Nucleus accumbens (tissue), 56 donors: ENCODE measurements at regions not wholly inside any gene's neighbourhood (a gene's known extent, or its start where the extent isn't known, plus 50 kb on each side); places are given as distances from the start of the nearest gene placed in this dataset.

Experiments used
- DNase-seq, 56 donors: peaks; one replicate each; lab custom pipeline; 2025; lab: John Stamatoyannopoulos, UW

DNA sequence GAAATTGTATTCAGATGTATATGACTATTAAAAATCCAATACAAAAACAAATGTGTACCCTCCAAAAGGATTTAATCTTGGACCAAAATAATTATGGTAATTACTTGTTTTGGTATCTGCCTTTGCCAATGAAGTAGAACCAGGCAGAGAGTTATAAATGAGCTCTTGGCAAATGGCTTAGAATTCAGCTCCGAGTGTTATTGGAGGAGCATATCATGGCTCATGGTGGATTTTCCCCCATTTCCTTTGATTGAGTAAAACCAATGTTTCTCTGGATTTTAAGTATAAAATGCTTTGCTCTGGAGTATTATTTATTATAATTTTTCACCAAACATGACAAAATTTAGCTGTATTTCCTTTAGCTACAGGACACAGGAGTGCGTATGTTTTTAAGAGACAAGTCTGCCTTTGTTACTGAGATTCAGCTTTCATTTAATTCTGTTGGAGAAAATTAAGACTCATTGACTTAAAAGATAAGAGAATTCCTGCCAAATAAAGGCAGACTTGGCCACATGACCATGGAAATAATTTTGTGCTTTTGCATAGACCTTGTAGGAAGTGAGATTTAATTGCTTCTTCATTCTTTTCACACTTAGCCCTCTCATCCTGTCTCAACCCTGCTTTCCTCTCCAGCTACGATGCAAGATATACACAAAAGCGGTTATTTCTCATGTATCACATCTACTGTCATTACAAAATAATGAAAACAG lies 281.0 kb upstream of the SOX11 start:
- DNase-seq: no peak

DNA sequence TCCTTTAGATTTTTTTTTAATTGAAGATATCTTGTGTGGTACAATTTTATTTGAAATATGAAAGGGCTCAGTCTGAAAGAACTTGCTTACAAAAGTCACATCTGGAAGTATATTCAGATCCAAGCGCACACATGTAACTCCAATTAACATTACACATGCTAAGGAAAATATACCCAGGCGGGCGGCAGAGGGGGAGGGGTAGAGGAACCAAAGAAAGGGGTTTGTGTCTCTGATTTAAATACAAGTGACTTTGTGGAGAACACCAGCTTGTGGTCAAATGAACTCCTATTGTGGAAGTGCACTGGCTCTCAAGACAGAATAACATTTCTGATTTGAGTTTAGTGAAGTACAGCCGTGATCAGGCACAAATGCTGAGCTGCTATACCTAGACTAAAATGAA lies 280.2 kb upstream of the SOX11 start:
- no peak for DNase-seq

DNA sequence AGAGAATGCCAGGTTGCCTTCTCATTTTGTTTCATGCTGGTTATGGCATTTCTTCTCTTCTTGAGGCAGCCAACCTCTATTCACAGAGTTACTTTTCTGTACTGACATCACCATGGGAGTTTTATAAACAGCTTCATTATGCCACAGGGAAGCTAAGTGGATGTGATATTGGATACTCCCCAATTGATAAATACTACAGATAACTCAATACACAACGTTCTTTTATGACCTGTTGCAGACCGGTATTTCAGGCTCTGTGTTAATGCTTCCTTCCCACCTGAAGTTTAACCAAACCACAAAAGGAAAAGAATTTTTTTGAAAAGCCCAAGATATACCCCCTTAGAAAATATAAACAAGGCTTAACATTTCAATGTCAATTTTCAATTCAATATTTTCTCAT lies 258.3 kb upstream of the SOX11 start:
- no peak for DNase-seq

DNA sequence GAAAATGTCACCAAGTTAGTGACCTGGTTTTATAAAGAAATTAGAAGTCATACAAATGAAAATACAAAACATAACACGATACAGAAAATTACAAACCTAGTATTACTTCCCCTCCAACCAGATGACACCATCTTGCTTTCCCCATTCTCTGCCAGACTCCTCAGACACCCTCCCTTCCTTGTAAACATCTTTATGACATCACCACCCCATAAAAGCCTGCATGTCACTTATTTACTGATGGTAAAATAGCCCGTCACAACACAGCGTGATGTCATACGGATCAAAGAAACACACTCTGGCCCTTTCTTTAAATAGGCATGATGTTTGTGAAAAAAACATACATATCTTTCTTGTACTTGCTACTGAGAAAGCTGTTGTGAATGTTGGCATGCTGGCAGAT lies 254.8 kb upstream of the SOX11 start:
- no peak for DNase-seq

DNA sequence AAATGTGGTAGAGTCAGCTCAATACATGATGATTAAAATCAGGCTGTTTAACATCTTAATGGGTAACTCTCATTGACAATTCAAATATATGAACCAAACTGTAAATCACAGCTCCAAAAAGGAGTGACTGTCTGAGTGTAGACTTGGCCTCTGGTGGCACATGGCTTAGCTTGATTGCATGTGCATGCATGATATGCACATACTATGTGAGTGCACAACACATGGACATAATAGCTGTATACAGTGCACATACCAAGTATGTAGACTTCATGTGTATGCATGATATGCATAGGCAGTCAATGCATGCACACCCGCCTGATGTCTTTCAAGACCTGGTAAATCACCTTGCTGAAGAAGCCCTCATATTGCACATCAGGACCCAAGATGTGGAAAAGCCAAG lies 252.0 kb upstream of the SOX11 start:
- DNase-seq: no peak

DNA sequence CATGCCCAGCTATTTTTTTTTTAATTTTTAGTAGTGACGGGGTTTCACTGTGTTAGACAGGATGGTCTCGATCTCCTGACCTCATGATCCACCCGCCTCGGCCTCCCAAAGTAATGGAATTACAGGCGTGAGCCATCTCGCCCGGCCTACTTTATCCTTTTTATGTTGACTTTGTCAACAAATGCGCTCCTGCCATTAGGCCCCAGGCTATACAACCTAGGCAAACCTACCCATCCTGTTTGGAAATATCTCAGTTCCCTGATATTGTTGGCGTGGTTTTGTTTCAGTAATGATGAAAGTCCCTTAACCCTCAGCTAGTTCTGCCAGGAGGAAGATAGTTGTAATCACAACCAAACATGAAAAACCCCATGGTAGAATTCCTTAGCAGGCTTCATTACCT lies 249.4 kb upstream of the SOX11 start:
- no peak for DNase-seq

- DNase-seq: no peak
Observed at GRCh38 chr2:5444168-5444567, 248.0 kb upstream of the SOX11 start.

GRCh38 chr2:5444854-5445253 lies 247.3 kb upstream of the SOX11 start:
- DNase-seq: no peak

DNA sequence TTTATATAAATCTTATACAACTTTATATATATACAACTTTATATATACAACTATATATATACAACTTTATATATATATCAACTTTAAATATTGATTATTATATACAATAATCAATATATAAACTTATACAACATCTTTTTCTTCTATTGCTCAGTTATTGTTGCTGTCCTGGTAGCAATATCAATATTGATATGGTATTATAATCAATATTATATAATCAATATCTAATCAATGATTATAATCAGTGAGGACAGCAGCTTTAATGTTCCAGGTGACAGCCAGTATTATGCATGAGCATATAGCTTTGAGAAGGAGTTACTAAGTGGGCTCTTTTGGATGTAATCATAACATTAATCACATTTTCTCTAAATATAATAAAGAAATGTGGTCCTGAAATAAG lies 242.3 kb upstream of the SOX11 start:
- DNase-seq: no peak

GRCh38 chr2:5453220-5454050 lies 238.7 kb upstream of the SOX11 start:
- no peak for DNase-seq

GRCh38 chr2:5454051-5454390 lies 238.2 kb upstream of the SOX11 start:
- no peak for DNase-seq

GRCh38 chr2:5459041-5459440 lies 233.1 kb upstream of the SOX11 start:
- DNase-seq: no peak

DNA sequence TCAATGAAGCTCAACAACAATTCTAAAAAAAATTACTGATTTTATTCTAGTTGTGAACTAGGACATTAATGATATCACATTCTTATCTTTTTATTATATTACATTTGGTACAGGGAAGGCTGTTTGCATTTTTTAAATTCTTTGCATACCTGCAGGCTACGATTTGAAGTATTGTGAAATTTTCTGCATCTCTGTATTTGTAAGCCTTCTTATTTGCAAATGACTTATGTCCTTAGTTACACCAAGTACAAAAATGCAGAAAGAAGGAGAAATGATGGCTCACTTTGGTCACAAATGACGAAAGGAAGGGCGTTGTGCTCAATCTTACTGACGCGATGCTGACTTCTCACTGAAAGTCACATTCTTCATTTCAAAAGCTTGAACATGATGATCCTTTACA lies 227.5 kb upstream of the SOX11 start:
- no peak for DNase-seq

GRCh38 chr2:5465859-5466258 lies 226.3 kb upstream of the SOX11 start:
- no peak for DNase-seq

DNA sequence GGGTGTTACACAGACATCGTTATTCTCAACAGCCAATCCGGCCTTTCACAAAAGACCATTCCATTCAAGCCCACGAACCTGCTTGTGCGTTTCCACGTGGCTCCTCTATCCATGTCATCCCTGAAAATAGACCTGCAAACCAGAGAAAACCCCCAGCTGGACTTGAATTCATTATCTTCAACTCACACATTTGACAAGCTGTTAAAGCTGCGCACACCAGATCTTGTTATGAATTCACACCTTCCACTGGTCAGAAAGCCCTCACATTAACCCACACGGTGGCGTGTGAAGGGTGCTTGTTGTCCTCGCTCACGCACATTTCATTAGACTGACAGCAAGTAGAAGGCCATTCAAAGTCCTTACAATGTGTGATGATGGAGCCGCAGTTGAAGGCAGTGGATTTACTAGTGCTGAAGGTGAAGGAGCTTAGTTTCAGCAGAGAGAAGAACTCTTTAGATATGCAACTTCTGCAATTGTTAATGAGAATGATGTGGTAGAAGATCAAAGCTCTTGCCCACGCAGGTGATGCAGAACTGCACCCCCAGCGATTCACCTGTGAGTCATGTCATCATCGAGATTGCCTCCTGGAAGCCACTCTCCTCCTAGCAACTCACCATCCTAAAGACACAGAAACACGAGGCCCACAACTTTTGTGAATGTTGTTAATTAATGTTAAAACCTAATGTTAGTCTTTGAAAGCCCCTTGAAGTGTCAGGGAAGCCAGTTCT lies 224.8 kb upstream of the SOX11 start:
- DNase-seq: peak in 11 of 56 donors; percentile 3 to 48 (median 16)

DNA sequence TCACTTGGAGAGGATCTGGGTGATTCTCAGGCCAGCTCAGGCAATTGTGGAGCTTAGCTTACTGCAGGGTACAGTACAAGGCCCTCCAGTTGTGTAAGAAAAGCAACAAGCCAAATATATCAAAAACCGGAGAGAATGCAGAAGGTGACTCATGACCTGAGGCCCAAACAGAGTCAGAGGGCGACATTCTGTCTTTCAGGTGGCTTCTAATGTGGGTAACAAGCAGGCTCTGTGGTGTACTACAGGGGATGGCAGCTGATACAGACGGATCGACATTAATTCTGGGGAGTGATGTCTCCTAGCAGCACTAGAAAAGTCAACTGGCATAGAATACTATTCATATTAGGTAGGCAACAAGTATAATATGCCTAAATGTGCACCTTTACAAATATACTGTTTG lies 219.5 kb upstream of the SOX11 start:
- no peak for DNase-seq

DNA sequence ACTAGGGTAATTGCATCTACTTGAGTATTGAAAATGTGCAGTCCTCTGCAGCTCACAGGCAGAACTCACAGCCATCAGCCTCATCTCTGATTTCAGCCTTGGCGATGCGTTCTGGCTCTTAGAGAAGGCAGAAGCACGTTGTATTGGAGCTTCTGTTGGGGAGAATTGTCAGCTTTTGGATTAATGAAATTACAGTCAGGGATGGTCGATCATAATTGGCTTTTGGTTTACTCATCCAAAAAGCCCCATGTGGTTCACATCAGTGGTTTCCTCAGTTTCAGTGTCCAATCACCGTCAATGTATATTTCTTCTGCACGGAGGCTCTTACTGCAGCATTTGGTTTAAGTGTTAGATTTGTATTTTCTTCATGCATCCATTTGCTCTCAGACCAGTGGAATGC lies 218.5 kb upstream of the SOX11 start:
- DNase-seq: no peak

- DNase-seq: peak in 2 of 56 donors; percentile 5 to 11
Observed at GRCh38 chr2:5474716-5475115, 217.5 kb upstream of the SOX11 start.

GRCh38 chr2:5479265-5479928 lies 212.8 kb upstream of the SOX11 start:
- peak in 1 of 56 donors; percentile 6 for DNase-seq

GRCh38 chr2:5482929-5483331 lies 209.3 kb upstream of the SOX11 start:
- no peak for DNase-seq

DNA sequence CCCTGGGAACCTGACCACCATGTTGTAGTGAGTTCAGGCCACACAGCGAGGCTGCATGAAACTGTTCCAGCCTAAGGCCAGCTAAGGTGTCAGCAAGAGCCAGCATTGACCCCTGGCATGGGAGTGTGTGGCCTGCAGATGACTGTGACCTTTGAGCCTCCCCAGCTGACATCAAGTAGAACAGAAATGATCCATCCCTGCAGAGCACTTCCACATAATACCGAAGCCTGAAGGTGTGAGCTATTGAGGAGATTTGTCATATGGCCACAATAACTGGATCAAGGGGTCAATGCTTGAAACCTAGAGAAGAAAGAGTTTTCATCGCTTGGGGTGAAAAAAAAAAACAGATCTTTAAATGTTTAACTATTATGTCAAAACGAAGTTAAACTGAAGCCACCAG lies 207.3 kb upstream of the SOX11 start:
- no peak for DNase-seq
